ENCODE measurements at regions not wholly inside any gene's neighbourhood (a gene's known extent, or its start where the extent isn't known, plus 50 kb on each side); places are given as distances from the start of the nearest gene placed in this dataset.

DNA sequence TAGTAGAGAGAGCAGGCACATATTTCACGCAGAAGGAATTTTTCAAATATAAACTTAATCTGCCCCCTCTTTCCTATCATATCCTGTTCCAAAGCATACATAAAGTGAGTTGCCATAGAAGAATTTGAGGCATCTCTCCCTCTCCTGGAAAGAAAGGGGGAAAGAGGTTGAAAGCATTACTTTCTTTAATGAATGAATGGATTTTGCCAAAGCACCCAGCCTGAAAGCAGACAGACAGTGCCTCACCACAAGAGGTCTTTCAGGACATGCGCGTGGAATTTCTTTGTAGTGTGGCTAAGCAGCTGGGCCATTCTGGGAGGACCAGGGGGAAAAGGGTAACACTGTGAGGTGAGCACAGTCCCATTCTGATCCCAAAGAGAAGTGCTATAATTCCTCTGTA is 651.4 kb downstream of the IQCM start:
- Histone ChIP-seq H3K9me3 (no peaks in the 10 kb centered on the region), H3K4me3 (no peak overlapping the region), H3K27ac (no peak overlapping the region), H3K36me3 (no peaks in the 10 kb centered on the region), H3K4me1 (ENCODE audit: control insufficient read depth in 1 of 2, low read depth in 2 of 2) (peaks cover 0 to 4% of the 10 kb centered on the region in 2 donors), H3K27me3 (replicated peaks; ENCODE audit: insufficient read depth) (no peaks in the 10 kb centered on the region)
- no peak for DNase-seq (ENCODE audit: low spot score)
- no peak for ATAC-seq (ENCODE audit: insufficient number of reproducible peaks, low FRiP score, low read depth)
- TF ChIP-seq, protein P1, sequence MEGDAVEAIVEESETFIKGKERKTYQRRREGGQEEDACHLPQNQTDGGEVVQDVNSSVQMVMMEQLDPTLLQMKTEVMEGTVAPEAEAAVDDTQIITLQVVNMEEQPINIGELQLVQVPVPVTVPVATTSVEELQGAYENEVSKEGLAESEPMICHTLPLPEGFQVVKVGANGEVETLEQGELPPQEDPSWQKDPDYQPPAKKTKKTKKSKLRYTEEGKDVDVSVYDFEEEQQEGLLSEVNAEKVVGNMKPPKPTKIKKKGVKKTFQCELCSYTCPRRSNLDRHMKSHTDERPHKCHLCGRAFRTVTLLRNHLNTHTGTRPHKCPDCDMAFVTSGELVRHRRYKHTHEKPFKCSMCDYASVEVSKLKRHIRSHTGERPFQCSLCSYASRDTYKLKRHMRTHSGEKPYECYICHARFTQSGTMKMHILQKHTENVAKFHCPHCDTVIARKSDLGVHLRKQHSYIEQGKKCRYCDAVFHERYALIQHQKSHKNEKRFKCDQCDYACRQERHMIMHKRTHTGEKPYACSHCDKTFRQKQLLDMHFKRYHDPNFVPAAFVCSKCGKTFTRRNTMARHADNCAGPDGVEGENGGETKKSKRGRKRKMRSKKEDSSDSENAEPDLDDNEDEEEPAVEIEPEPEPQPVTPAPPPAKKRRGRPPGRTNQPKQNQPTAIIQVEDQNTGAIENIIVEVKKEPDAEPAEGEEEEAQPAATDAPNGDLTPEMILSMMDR (IDR thresholded peaks at IDR 0.05) = no peak

DNA sequence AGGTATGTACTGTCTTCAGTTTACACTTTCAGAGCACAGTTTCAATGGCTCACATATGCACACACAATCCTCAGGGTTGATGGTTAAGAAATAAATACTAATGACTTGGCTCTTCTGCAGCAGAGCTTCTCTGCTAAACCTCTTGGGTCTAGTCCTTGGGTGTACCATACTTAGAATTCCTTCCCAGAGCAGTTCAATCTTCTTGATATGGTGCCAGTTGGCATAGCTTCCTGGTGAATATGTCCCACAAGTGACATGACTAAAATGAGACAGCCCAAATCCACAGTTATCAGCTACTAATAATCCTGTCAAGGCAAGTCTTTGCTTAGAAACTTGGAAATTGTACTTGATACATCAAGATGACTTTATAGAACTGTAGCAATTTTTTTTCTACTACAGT is 654.4 kb downstream of the IQCM start:
- no peak overlapping the region for H3K4me3 ChIP-seq
- TF ChIP-seq, protein P1 (IDR thresholded peaks at IDR 0.05) = no peak
- peaks cover 0 to 4% of the 10 kb centered on the region in 2 donors for H3K4me1 ChIP-seq (ENCODE audit: control insufficient read depth in 1 of 2, low read depth in 2 of 2)
- ATAC-seq (ENCODE audit: insufficient number of reproducible peaks, low FRiP score, low read depth) (no peak), DNase-seq (ENCODE audit: low spot score) (no peak)
- no peaks in the 10 kb centered on the region for H3K27me3 ChIP-seq (replicated peaks; ENCODE audit: insufficient read depth)
- no peak overlapping the region for H3K27ac ChIP-seq
- no peaks in the 10 kb centered on the region for H3K9me3 ChIP-seq
- no peaks in the 10 kb centered on the region for H3K36me3 ChIP-seq

DNA sequence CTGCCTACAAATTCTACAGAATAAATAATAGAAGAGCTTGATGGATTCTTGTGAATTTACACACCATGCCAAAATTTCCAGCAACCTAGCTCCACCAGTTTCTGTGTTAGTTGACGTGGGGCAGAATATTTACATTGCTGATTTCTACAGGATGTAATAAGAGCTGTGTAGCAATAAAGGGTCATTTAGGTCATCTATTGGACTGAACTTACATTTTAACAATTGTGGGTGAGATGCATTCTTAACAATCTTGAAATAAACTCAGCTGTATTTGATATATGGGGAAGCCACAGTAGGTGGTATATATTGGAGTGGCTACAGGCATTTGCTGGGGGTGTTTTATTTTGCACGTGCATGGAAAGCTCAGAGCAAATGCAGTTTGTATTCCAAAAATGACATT is 655.3 kb downstream of the IQCM start:
- peaks cover 0 to 4% of the 10 kb centered on the region in 2 donors for H3K4me1 ChIP-seq (ENCODE audit: control insufficient read depth in 1 of 2, low read depth in 2 of 2)
- H3K27me3 ChIP-seq (replicated peaks; ENCODE audit: insufficient read depth) = no peaks in the 10 kb centered on the region
- no peaks in the 10 kb centered on the region for H3K9me3 ChIP-seq
- no peak for ATAC-seq (ENCODE audit: insufficient number of reproducible peaks, low FRiP score, low read depth)
- TF ChIP-seq, protein P1 (IDR thresholded peaks at IDR 0.05) = no peak
- no peak for DNase-seq (ENCODE audit: low spot score)
- H3K27ac ChIP-seq = no peak overlapping the region
- H3K4me3 ChIP-seq = no peak overlapping the region
- H3K36me3 ChIP-seq = no peaks in the 10 kb centered on the region

DNA sequence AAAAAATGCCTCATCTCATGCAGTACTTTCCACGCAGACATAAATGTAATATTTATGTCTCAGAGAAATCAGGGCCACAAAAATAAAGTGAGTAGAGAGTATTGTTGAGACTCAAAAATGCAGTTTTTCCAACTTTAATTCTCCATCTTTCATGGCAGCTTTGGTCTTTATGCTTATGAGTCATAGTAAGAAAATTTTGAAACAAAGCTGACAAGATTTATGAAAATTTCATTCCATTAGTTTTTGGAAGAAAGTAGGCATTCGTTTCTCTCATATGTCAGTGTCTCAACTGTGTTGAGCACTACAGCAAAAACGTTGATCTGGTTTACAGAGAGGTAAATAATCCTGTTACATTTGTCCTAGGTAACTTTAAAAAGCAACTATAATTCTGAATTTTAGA is 656.8 kb downstream of the IQCM start:
- ATAC-seq (ENCODE audit: insufficient number of reproducible peaks, low FRiP score, low read depth) = no peak
- H3K27me3 ChIP-seq (replicated peaks; ENCODE audit: insufficient read depth) = no peaks in the 10 kb centered on the region
- H3K4me3 ChIP-seq = no peak overlapping the region
- H3K36me3 ChIP-seq = no peaks in the 10 kb centered on the region
- H3K9me3 ChIP-seq = no peaks in the 10 kb centered on the region
- no peak overlapping the region for H3K27ac ChIP-seq
- TF ChIP-seq, protein P1 (IDR thresholded peaks at IDR 0.05) = no peak
- peaks cover 0 to 1% of the 10 kb centered on the region in 2 donors for H3K4me1 ChIP-seq (ENCODE audit: control insufficient read depth in 1 of 2, low read depth in 2 of 2)
- no peak for DNase-seq (ENCODE audit: low spot score)

DNA sequence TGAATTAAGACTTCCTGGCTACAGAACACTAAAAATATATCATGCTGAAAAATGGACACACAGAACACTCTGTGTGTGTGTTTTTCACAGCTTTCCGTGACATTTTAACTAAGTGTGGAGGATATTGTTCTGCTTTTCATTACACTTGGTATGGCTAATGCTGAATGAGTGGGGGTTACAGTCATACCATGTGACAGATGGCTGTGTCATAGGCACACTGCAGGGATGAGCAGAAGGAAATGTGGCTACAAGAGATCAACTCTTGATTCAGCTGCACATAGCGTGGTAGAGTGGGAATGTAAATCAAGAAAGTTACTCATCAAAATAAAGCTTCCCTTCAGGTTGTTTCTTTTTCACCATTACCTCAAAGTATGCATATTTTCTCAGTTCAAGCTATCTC is 669.8 kb downstream of the IQCM start:
- ATAC-seq (ENCODE audit: insufficient number of reproducible peaks, low FRiP score, low read depth) (no peak), DNase-seq (ENCODE audit: low spot score) (no peak)
- H3K4me1 ChIP-seq (ENCODE audit: control insufficient read depth in 1 of 2, low read depth in 2 of 2) = no peaks in the 10 kb centered on the region
- no peak overlapping the region for H3K4me3 ChIP-seq
- TF ChIP-seq, protein P1 (IDR thresholded peaks at IDR 0.05) = no peak
- no peaks in the 10 kb centered on the region for H3K27me3 ChIP-seq (replicated peaks; ENCODE audit: insufficient read depth)
- no peaks in the 10 kb centered on the region for H3K9me3 ChIP-seq
- H3K36me3 ChIP-seq = no peaks in the 10 kb centered on the region
- no peak overlapping the region for H3K27ac ChIP-seq

Measured in thoracic aorta (tissue), 2 donors.